Liver (tissue), 8 donors: ENCODE measurements at regions not wholly inside any gene's neighbourhood (a gene's known extent, or its start where the extent isn't known, plus 50 kb on each side); places are given as distances from the start of the nearest gene placed in this dataset.

Source experiments
- DNase-seq: peaks from one replicate; pipeline ENCODE4 v3.0.0-alpha.2; 2017; ENCODE audit warnings: low spot score
- H3K27ac ChIP-seq, 2 donors: one replicate each; pipeline ENCODE4 v1.7.0; 2013; ENCODE audit warnings: inconsistent platforms in 2 of 2, low read length in 2 of 2, control low read depth in 1 of 2, low read depth in 1 of 2, mild to moderate bottlenecking in 1 of 2
- H3K27me3 ChIP-seq, 4 donors: one replicate each; pipeline versions ENCODE4 v1.6.1 to v1.7.0; 2013; ENCODE audit warnings: low read length in 3 of 4, inconsistent platforms in 1 of 4, mild to moderate bottlenecking in 1 of 4, moderate library complexity in 1 of 4; ENCODE audit not compliant: control insufficient read depth in 4 of 4, insufficient read depth in 4 of 4
- H3K36me3 ChIP-seq, 4 donors: one replicate each; pipeline versions ENCODE4 v1.6.1 to v1.7.0; 2013; ENCODE audit warnings: low read length in 3 of 4, mild to moderate bottlenecking in 3 of 4, low read depth in 1 of 4, moderate library complexity in 1 of 4; ENCODE audit not compliant: control insufficient read depth in 4 of 4, insufficient read depth in 3 of 4
- H3K4me1 ChIP-seq, 4 donors: one replicate each; pipeline versions ENCODE4 v1.6.1 to v1.7.0; 2013; ENCODE audit warnings: low read length in 3 of 4, mild to moderate bottlenecking in 3 of 4, moderate library complexity in 1 of 4; ENCODE audit not compliant: control insufficient read depth in 4 of 4, insufficient read depth in 4 of 4
- H3K4me3 ChIP-seq, 3 donors: one replicate each; pipeline versions ENCODE4 v1.6.1 to v1.7.0; 2013; ENCODE audit warnings: low read length in 3 of 3, control low read depth in 1 of 3, low read depth in 1 of 3, mild to moderate bottlenecking in 1 of 3
- H3K9ac ChIP-seq, 2 donors: one replicate each; pipeline ENCODE4 v1.7.0; 2013; ENCODE audit warnings: low read length in 2 of 2, mild to moderate bottlenecking in 2 of 2, moderate library complexity in 2 of 2, control low read depth in 1 of 2, low read depth in 1 of 2
- H3K9me3 ChIP-seq, 4 donors: one replicate each; pipeline versions ENCODE4 v1.6.1 to v1.7.0; 2013; ENCODE audit warnings: low read length in 3 of 4; ENCODE audit not compliant: control insufficient read depth in 4 of 4
- ATF3 ChIP-seq: IDR thresholded peaks from 2 replicates; pipeline ENCODE4 v1.6.1; 2016; ENCODE audit warnings: antibody characterized with exemption
- CTCF ChIP-seq: fragments of 150-350 bp; IDR thresholded peaks from 2 replicates; pipeline ENCODE4 v1.5.1; 2017; ENCODE audit warnings: improper control_type of control experiment, low read depth, low read length; ENCODE audit not compliant: missing input control
- EGR1 ChIP-seq, 2 donors: IDR thresholded peaks; 2 replicates each; pipeline ENCODE4 v1.6.1; 2016 to 2018; ENCODE audit warnings: antibody characterized with exemption in 2 of 2, low read depth in 2 of 2
- FOXA2 ChIP-seq: IDR thresholded peaks from 2 replicates; pipeline ENCODE4 v1.6.1; 2016; ENCODE audit warnings: antibody characterized with exemption
- GABPA ChIP-seq, 2 donors: IDR thresholded peaks in 1 of 2; conservative IDR thresholded peaks in 1 of 2; 2 replicates each; pipeline ENCODE4 v1.6.1; 2016; ENCODE audit warnings: antibody characterized with exemption in 2 of 2, mild to moderate bottlenecking in 1 of 2, moderate library complexity in 1 of 2
- HNF4A ChIP-seq, 2 donors: conservative IDR thresholded peaks; 2 replicates each; pipeline ENCODE4 v1.6.1; 2016; ENCODE audit warnings: antibody characterized with exemption in 2 of 2, mild to moderate bottlenecking in 2 of 2
- HNF4G ChIP-seq: IDR thresholded peaks from 2 replicates; pipeline ENCODE4 v1.6.1; 2016; ENCODE audit warnings: antibody characterized with exemption
- JUND ChIP-seq, 2 donors: IDR thresholded peaks; 2 replicates each; pipeline ENCODE4 v1.6.1; 2016; ENCODE audit warnings: antibody characterized with exemption in 2 of 2
- MAX ChIP-seq: IDR thresholded peaks from 2 replicates; pipeline ENCODE4 v1.6.1; 2016; ENCODE audit warnings: antibody characterized with exemption
- NR2F2 ChIP-seq: IDR thresholded peaks from 2 replicates; pipeline ENCODE4 v1.6.1; 2016; ENCODE audit warnings: antibody characterized with exemption
- RAD21 ChIP-seq, 2 donors: IDR thresholded peaks; 2 replicates each; pipeline ENCODE4 v1.6.1; 2016; ENCODE audit warnings: antibody characterized with exemption in 2 of 2, mild to moderate bottlenecking in 2 of 2
- REST ChIP-seq: IDR thresholded peaks from 2 replicates; pipeline ENCODE4 v1.6.1; 2016; ENCODE audit warnings: antibody characterized with exemption, mild to moderate bottlenecking
- RXRA ChIP-seq, 2 donors: IDR thresholded peaks; 2 replicates each; pipeline ENCODE4 v1.6.1; 2017 to 2018; ENCODE audit warnings: antibody characterized with exemption in 2 of 2, mild to moderate bottlenecking in 1 of 2
- TAF1 ChIP-seq: conservative IDR thresholded peaks from 2 replicates; pipeline ENCODE4 v1.6.1; 2016; ENCODE audit warnings: antibody characterized with exemption, mild to moderate bottlenecking
- YY1 ChIP-seq: IDR thresholded peaks from 2 replicates; pipeline ENCODE4 v1.6.1; 2016; ENCODE audit warnings: antibody characterized with exemption, mild to moderate bottlenecking
- WGBS: extraction: QIAGEN DNeasy Blood & Tissue Kit; methylation state at CpG from one replicate; pipeline ENCODE4 v1.1.7; 2013; 5-methylcytosine and 5-hydroxymethylcytosine counted together
- donor health status: healthy.
- donor health status: healthy.
- donor health status: healthy.
- donor health status: healthy.
- donor health status: healthy.

GRCh38 chr20:41900201-41900691 is 282.1 kb upstream of the CHD6 start (continued):
- TF ChIP-seq REST, result no peak

DNA sequence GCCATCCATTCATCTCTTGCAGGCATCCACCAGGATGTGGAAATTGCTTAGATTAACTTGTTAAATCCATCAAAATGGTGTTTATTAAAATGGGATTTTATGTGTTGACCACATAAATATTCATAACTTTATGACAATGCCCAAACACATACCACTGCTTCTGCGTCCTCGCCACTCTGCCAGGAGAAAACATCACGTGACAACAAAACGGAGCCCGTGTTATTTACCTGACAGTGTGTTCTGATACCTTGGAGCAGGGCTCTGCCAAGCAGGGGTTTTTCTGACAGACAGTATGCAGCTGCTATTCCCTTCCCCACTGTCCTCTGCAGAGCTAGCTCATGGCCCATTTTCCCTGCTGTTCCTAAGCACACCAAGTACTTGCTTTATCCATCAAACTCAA is 279.5 kb upstream of the CHD6 start:
- DNase-seq, result no peak
- no peak overlapping the region for H3K27ac ChIP-seq
- WGBS, result 67% methylated on average over 5 of the region's 5 CpGs
- no peak overlapping the region for H3K4me3 ChIP-seq
- no peak for TF ChIP-seq CTCF
- no peak for TF ChIP-seq YY1
- no peak for TF ChIP-seq JUND (IDR thresholded peaks at IDR 0.05)
- TF ChIP-seq RAD21 (IDR thresholded peaks at IDR 0.05), result no peak
- TF ChIP-seq RXRA (IDR thresholded peaks at IDR 0.05), result no peak
- no peak for TF ChIP-seq MAX
- no peak for TF ChIP-seq NR2F2
- TF ChIP-seq ATF3, result no peak
- no peak for TF ChIP-seq REST
- TF ChIP-seq TAF1, result no peak
- no peak for TF ChIP-seq HNF4A (conservative IDR thresholded peaks at IDR 0.05)
- TF ChIP-seq EGR1 (IDR thresholded peaks at IDR 0.05; ENCODE audit: low read depth in 2 of 2), result no peak
- no peak for TF ChIP-seq GABPA (IDR thresholded peaks at IDR 0.05 in 1 of 2, conservative IDR thresholded peaks at IDR 0.05 in 1 of 2)
- no peak for TF ChIP-seq HNF4G
- no peak for TF ChIP-seq FOXA2
- no peaks in the 10 kb centered on the region for H3K4me1 ChIP-seq
- no peak overlapping the region for H3K9ac ChIP-seq
- H3K9me3 ChIP-seq, result no peaks in the 10 kb centered on the region
- H3K27me3 ChIP-seq, result peaks cover 0 to 5% (median 0%) of the 10 kb centered on the region in 4 donors
- H3K36me3 ChIP-seq, result no peaks in the 10 kb centered on the region
